ENCODE measurements at regions not wholly inside any gene's neighbourhood (a gene's known extent, or its start where the extent isn't known, plus 50 kb on each side); places are given as distances from the start of the nearest gene placed in this dataset.

DNA sequence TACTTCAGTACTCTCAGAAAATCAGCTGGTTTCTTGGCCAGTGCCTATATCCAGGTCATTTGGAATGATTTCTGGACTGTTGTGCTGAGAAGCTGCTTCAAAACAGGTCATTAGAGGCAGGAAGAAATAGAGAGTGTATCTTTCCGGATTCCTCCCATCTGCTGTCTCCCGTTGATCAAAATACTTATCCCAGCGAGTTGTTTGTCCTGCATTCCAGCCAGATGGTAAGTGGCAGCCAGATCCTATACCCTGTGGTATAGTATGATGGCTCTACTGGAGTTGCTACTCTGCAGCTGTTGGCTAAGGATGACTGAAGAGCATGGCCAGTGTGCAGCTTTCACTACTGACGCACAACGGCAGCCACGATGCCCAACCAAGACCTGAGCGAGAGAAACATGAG is 560.9 kb upstream of the ANO5 start:
- Histone ChIP-seq H3K4me3 (ENCODE audit: low read length) (no peak overlapping the region), H3K9me3 (ENCODE audit: control insufficient read depth in 1 of 2, insufficient read depth in 1 of 2, low read length in 2 of 2) (peaks cover 0 to 9% of the 10 kb centered on the region in 2 experiments), H3K27ac (ENCODE audit: low read depth in 1 of 2, low read length in 2 of 2) (no peak overlapping the region), H3K36me3 (ENCODE audit: insufficient read depth, low read length) (no peaks in the 10 kb centered on the region), H3K4me1 (ENCODE audit: insufficient read depth, low read length) (no peaks in the 10 kb centered on the region), H3K27me3 (ENCODE audit: control insufficient read depth in 1 of 2, insufficient read depth in 2 of 2, low read length in 2 of 2) (no peaks in the 10 kb centered on the region)
- Mint-ChIP-seq H3K9me3 (peaks cover 2% of the 10 kb centered on the region), H3K27me3 (no peaks in the 10 kb centered on the region), H3K27ac (no peak overlapping the region), H3K4me3 (no peak overlapping the region), H3K36me3 (ENCODE audit: low read depth) (no peaks in the 10 kb centered on the region), H3K4me1 (ENCODE audit: low read depth) (no peaks in the 10 kb centered on the region)
- CTCF ChIA-PET, result no interaction called here
- ATAC-seq (ENCODE audit: poor library complexity) (no peak), DNase-seq (no peak)
- intact Hi-C loops (cut with DNase I, micrococcal nuclease), result no loop called here
- POLR2A ChIA-PET, result no interaction called here
- TF ChIP-seq, protein P1, sequence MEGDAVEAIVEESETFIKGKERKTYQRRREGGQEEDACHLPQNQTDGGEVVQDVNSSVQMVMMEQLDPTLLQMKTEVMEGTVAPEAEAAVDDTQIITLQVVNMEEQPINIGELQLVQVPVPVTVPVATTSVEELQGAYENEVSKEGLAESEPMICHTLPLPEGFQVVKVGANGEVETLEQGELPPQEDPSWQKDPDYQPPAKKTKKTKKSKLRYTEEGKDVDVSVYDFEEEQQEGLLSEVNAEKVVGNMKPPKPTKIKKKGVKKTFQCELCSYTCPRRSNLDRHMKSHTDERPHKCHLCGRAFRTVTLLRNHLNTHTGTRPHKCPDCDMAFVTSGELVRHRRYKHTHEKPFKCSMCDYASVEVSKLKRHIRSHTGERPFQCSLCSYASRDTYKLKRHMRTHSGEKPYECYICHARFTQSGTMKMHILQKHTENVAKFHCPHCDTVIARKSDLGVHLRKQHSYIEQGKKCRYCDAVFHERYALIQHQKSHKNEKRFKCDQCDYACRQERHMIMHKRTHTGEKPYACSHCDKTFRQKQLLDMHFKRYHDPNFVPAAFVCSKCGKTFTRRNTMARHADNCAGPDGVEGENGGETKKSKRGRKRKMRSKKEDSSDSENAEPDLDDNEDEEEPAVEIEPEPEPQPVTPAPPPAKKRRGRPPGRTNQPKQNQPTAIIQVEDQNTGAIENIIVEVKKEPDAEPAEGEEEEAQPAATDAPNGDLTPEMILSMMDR (IDR thresholded peaks at IDR 0.05), result no peak

DNA sequence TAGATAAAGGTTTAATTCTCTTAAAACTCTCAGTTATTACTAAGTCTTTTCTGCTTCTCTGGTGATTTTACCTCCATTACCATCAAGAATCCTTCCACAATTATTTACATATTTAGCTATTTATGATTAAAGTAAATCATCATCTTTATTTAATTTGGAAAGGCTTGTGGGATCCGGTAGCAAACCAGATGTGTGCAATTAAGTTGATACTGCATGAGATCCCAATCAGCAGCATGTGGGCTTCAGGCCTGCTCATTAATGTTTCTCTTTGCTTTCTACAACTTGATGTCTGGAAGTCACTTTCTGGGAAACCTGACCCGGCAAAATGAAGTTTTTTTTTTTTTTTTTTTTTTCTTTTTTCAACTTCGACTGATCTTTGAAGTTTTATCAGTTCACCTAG is 558.4 kb upstream of the ANO5 start:
- H3K27me3 ChIP-seq (ENCODE audit: control insufficient read depth in 1 of 2, insufficient read depth in 2 of 2, low read length in 2 of 2), result no peaks in the 10 kb centered on the region
- H3K27ac ChIP-seq (ENCODE audit: low read depth in 1 of 2, low read length in 2 of 2), result no peak overlapping the region
- TF ChIP-seq, protein P1 (IDR thresholded peaks at IDR 0.05), result no peak
- intact Hi-C loops (cut with DNase I, micrococcal nuclease), result no loop called here
- Mint-ChIP-seq H3K9me3 (peaks cover 2% of the 10 kb centered on the region), H3K4me1 (ENCODE audit: low read depth) (no peaks in the 10 kb centered on the region), H3K27me3 (no peaks in the 10 kb centered on the region), H3K36me3 (ENCODE audit: low read depth) (no peaks in the 10 kb centered on the region), H3K4me3 (no peak overlapping the region), H3K27ac (no peak overlapping the region)
- peaks cover 0 to 3% of the 10 kb centered on the region in 2 experiments for H3K9me3 ChIP-seq (ENCODE audit: control insufficient read depth in 1 of 2, insufficient read depth in 1 of 2, low read length in 2 of 2)
- H3K36me3 ChIP-seq (ENCODE audit: insufficient read depth, low read length), result no peaks in the 10 kb centered on the region
- DNase-seq (no peak), ATAC-seq (ENCODE audit: poor library complexity) (no peak)
- CTCF ChIA-PET, result no interaction called here
- H3K4me3 ChIP-seq (ENCODE audit: low read length), result no peak overlapping the region
- POLR2A ChIA-PET, result no interaction called here
- H3K4me1 ChIP-seq (ENCODE audit: insufficient read depth, low read length), result no peaks in the 10 kb centered on the region

DNA sequence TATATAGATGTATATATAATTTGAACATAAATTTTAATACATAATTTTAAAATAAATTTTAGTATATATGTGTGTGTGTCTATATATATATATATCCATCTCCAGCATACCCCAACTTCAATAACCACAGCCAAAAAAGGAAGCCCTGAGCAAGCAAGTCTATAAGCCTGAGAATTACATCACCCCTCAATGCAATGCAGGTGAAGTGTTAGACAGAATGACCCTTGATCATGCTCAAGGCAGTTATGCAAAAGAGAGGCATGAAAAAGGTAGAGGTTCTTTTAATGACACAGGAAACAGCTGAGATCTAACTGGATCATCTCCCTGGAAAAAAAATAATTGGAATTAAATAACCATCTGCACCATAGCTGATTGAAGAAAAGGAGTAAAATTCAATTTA is 557.9 kb upstream of the ANO5 start:
- H3K9me3 Mint-ChIP-seq, result peaks cover 2% of the 10 kb centered on the region
- no peak overlapping the region for H3K4me3 Mint-ChIP-seq
- no peaks in the 10 kb centered on the region for H3K36me3 Mint-ChIP-seq (ENCODE audit: low read depth)
- ChIA-PET CTCF (no interaction called here), POLR2A (no interaction called here)
- TF ChIP-seq, protein P1 (IDR thresholded peaks at IDR 0.05), result no peak
- DNase-seq (no peak), ATAC-seq (ENCODE audit: poor library complexity) (no peak)
- H3K4me1 Mint-ChIP-seq (ENCODE audit: low read depth), result no peaks in the 10 kb centered on the region
- Histone ChIP-seq H3K27me3 (ENCODE audit: control insufficient read depth in 1 of 2, insufficient read depth in 2 of 2, low read length in 2 of 2) (no peaks in the 10 kb centered on the region), H3K36me3 (ENCODE audit: insufficient read depth, low read length) (no peaks in the 10 kb centered on the region), H3K4me1 (ENCODE audit: insufficient read depth, low read length) (no peaks in the 10 kb centered on the region), H3K9me3 (ENCODE audit: control insufficient read depth in 1 of 2, insufficient read depth in 1 of 2, low read length in 2 of 2) (peaks cover 0 to 3% of the 10 kb centered on the region in 2 experiments), H3K27ac (ENCODE audit: low read depth in 1 of 2, low read length in 2 of 2) (no peak overlapping the region), H3K4me3 (ENCODE audit: low read length) (no peak overlapping the region)
- no peak overlapping the region for H3K27ac Mint-ChIP-seq
- intact Hi-C loops (cut with DNase I, micrococcal nuclease), result no loop called here
- H3K27me3 Mint-ChIP-seq, result no peaks in the 10 kb centered on the region

Measured in CD4-positive, alpha-beta T cell (primary cell).